H9 (cell line): ENCODE measurements at regions not wholly inside any gene's neighbourhood (a gene's known extent, or its start where the extent isn't known, plus 50 kb on each side); places are given as distances from the start of the nearest gene placed in this dataset.

Experiments
- DNase-seq: peaks from one replicate; pipeline ENCODE4 v3.0.0-alpha.2; 2017
- H2AFZ ChIP-seq: one replicate; pipeline ENCODE4 v1.6.1; 2013; ENCODE audit warnings: mild to moderate bottlenecking, low read length, control low read depth, moderate library complexity
- H2AK5ac ChIP-seq: 2 replicates; pipeline ENCODE4 v1.6.1; 2013; ENCODE audit warnings: low read length, control low read depth, mixed read lengths; ENCODE audit not compliant: insufficient read length
- H2BK120ac ChIP-seq: one replicate; pipeline ENCODE4 v1.6.1; 2013; ENCODE audit warnings: low read depth, mild to moderate bottlenecking, low read length, control low read depth, inconsistent platforms; ENCODE audit not compliant: poor library complexity, severe bottlenecking
- H2BK12ac ChIP-seq: 2 replicates; pipeline ENCODE4 v1.6.1; 2013; ENCODE audit warnings: low read length, control low read depth, mixed read lengths, low read depth; ENCODE audit not compliant: insufficient read length
- H2BK15ac ChIP-seq: 2 replicates; pipeline ENCODE4 v1.6.1; 2013; ENCODE audit warnings: low read depth, low read length, control low read depth
- H2BK20ac ChIP-seq: one replicate; pipeline ENCODE4 v1.6.1; 2013; ENCODE audit warnings: low read depth, mild to moderate bottlenecking, low read length, control low read depth, inconsistent platforms; ENCODE audit not compliant: poor library complexity, severe bottlenecking
- H2BK5ac ChIP-seq: 2 replicates; pipeline ENCODE4 v1.6.1; 2013; ENCODE audit warnings: low read length, control low read depth, mixed read lengths; ENCODE audit not compliant: insufficient read length
- H3K14ac ChIP-seq: 2 replicates; pipeline ENCODE4 v1.6.1; 2013; ENCODE audit warnings: low read length, control low read depth; ENCODE audit not compliant: insufficient read depth
- H3K18ac ChIP-seq: 2 replicates; pipeline ENCODE4 v1.6.1; 2013; ENCODE audit warnings: low read depth, mild to moderate bottlenecking, mixed read lengths, low read length, control low read depth; ENCODE audit not compliant: insufficient read length
- H3K23ac ChIP-seq: 2 replicates; pipeline ENCODE4 v1.6.1; 2013; ENCODE audit warnings: low read length, control low read depth, mixed read lengths, low read depth; ENCODE audit not compliant: insufficient read length
- H3K23me2 ChIP-seq: 2 replicates; pipeline ENCODE4 v1.6.1; 2013; ENCODE audit warnings: low read depth, mild to moderate bottlenecking, mixed read lengths, low read length, control low read depth; ENCODE audit not compliant: insufficient read length, poor library complexity, severe bottlenecking
- H3K27ac ChIP-seq: 2 replicates; pipeline ENCODE4 v1.5.1; 2013; ENCODE audit warnings: low read length, control low read depth, mixed read lengths, low read depth; ENCODE audit not compliant: insufficient read length
- H3K27me3 ChIP-seq: 2 replicates; pipeline ENCODE4 v1.6.1; 2013; ENCODE audit warnings: low read length, control low read depth, inconsistent platforms; ENCODE audit not compliant: insufficient read depth
- H3K4ac ChIP-seq: 2 replicates; pipeline ENCODE4 v1.6.1; 2013; ENCODE audit warnings: low read depth, mild to moderate bottlenecking, control low read depth, inconsistent platforms, low read length, moderate library complexity
- H3K4me1 ChIP-seq: 2 replicates; pipeline ENCODE4 v1.6.1; 2013; ENCODE audit warnings: low read length, control low read depth, inconsistent platforms; ENCODE audit not compliant: insufficient read depth
- H3K4me2 ChIP-seq: 2 replicates; pipeline ENCODE4 v1.6.1; 2013; ENCODE audit warnings: low read length, control low read depth, mixed read lengths; ENCODE audit not compliant: insufficient read length, insufficient read depth
- H3K56ac ChIP-seq: 2 replicates; pipeline ENCODE4 v1.6.1; 2013; ENCODE audit warnings: low read depth, mild to moderate bottlenecking, mixed read lengths, low read length, control low read depth; ENCODE audit not compliant: insufficient read length
- H3K79me1 ChIP-seq: 2 replicates; pipeline ENCODE4 v1.6.1; 2013; ENCODE audit warnings: low read depth, mild to moderate bottlenecking, moderate library complexity, low read length, control low read depth, inconsistent platforms; ENCODE audit not compliant: insufficient read depth, poor library complexity, severe bottlenecking
- H3K79me2 ChIP-seq: 2 replicates; pipeline ENCODE4 v1.6.1; 2013; ENCODE audit warnings: low read length, control low read depth, inconsistent platforms; ENCODE audit not compliant: insufficient read depth
- H3K9ac ChIP-seq: 2 replicates; pipeline ENCODE4 v1.6.1; 2013; ENCODE audit warnings: low read length, control low read depth, mixed read lengths; ENCODE audit not compliant: insufficient read length; ENCODE audit errors: extremely low read depth
- H3K9me3 ChIP-seq: one replicate; pipeline ENCODE4 v1.6.1; 2013; ENCODE audit warnings: low read depth, low read length, inconsistent platforms; ENCODE audit not compliant: control insufficient read depth
- H3T11ph ChIP-seq: one replicate; pipeline ENCODE4 v1.6.1; 2013; ENCODE audit warnings: mild to moderate bottlenecking, low read length, control low read depth, inconsistent platforms
- H4K20me1 ChIP-seq: one replicate; pipeline ENCODE4 v1.6.1; 2013; ENCODE audit not compliant: control insufficient read depth, insufficient read length, insufficient read depth
- H4K5ac ChIP-seq: 2 replicates; pipeline ENCODE4 v1.6.1; 2013; ENCODE audit warnings: low read depth, mild to moderate bottlenecking, mixed read lengths, low read length, control low read depth; ENCODE audit not compliant: insufficient read length
- H4K8ac ChIP-seq: replicated peaks from 2 replicates; pipeline ENCODE4 v1.6.1; 2013; ENCODE audit warnings: low read length, control low read depth, mixed read lengths, low read depth; ENCODE audit not compliant: insufficient read length
- H4K91ac ChIP-seq: 2 replicates; pipeline ENCODE4 v1.6.1; 2013; ENCODE audit warnings: low read depth, mild to moderate bottlenecking, moderate library complexity, mixed read lengths, low read length, control low read depth; ENCODE audit not compliant: insufficient read length
- H3K27ac Mint-ChIP-seq, 3 experiments: 2 replicates in 2 of 3; 3 replicates in 1 of 3; pipeline ENCODE4 v1.8.0; 2020 to 2021; ENCODE audit warnings: mixed read lengths in 3 of 3, mild to moderate bottlenecking in 1 of 3, moderate library complexity in 1 of 3
- H3K27me3 Mint-ChIP-seq: 2 replicates; pipeline ENCODE4 v1.8.0; 2021; ENCODE audit warnings: low read depth, mild to moderate bottlenecking, moderate library complexity, mixed read lengths
- H3K36me3 Mint-ChIP-seq, 3 experiments: 2 replicates in 2 of 3; 3 replicates in 1 of 3; pipeline ENCODE4 v1.8.0; 2020 to 2021; ENCODE audit warnings: low read depth in 3 of 3, mixed read lengths in 3 of 3; ENCODE audit not compliant: insufficient read depth in 1 of 3
- H3K4me1 Mint-ChIP-seq, 2 experiments: 2 replicates each; pipeline ENCODE4 v1.8.0; 2020; ENCODE audit warnings: mixed read lengths in 2 of 2
- H3K4me3 Mint-ChIP-seq, 2 experiments: 2 replicates in 1 of 2; 3 replicates in 1 of 2; pipeline ENCODE4 v1.8.0; 2020 to 2021; ENCODE audit warnings: mild to moderate bottlenecking in 2 of 2, mixed read lengths in 2 of 2, moderate library complexity in 1 of 2
- H3K9me3 Mint-ChIP-seq, 2 experiments: 2 replicates in 1 of 2; 3 replicates in 1 of 2; pipeline ENCODE4 v1.8.0; 2020; ENCODE audit warnings: mild to moderate bottlenecking in 2 of 2, mixed read lengths in 2 of 2, moderate library complexity in 1 of 2
- WGBS: extraction: QIAGEN DNeasy Blood & Tissue Kit; methylation state at CpG from one replicate; pipeline ENCODE4 v1.1.7; 2013; ENCODE audit warnings: missing lambda C conversion rate, low lambda C conversion rate, mixed read lengths; ENCODE audit not compliant: insufficient read length; ENCODE audit errors: extremely low coverage; 5-methylcytosine and 5-hydroxymethylcytosine counted together
- TF ChIP-seq, protein P1 (sequence below): fragments of 200-600 bp; sonication (generic); conservative IDR thresholded peaks from 3 replicates; pipeline ENCODE4 v1.8.0; 2021; ENCODE audit warnings: antibody characterized with exemption, mild to moderate bottlenecking

DNA sequence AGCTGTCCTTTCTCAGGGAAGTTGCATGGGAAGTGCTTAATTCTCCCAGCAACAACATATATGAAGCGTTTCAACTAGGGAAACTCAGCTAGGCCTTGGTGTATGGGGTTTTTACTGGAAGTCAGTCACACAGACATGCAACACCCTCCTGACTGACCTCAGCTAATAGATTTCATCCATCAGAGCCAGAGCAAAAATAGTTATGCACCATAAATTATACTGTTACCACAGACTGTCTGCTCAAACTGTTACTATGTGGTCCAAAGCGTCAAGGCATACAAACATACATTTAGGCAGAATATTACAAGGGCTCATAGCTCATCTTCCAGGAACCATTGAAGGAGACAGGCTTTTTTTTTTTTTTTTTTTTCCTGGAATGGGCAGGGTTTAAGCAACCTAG, 417.9 kb downstream of the ANKRD7 start:
- H2BK20ac ChIP-seq: no peak overlapping the region
- no peaks in the 10 kb centered on the region for H3K79me2 ChIP-seq
- no peak overlapping the region for H3K14ac ChIP-seq
- no peak overlapping the region for H3K23ac ChIP-seq
- H3K27ac ChIP-seq: no peak overlapping the region
- H3K27me3 ChIP-seq: no peaks in the 10 kb centered on the region
- H3K4me1 ChIP-seq: no peaks in the 10 kb centered on the region; the same call in none of the 2 replicates
- H3K4me3 Mint-ChIP-seq: no peak overlapping the region
- no peak overlapping the region for H4K91ac ChIP-seq
- H3K23me2 ChIP-seq: no peaks in the 10 kb centered on the region
- TF ChIP-seq, protein P1, sequence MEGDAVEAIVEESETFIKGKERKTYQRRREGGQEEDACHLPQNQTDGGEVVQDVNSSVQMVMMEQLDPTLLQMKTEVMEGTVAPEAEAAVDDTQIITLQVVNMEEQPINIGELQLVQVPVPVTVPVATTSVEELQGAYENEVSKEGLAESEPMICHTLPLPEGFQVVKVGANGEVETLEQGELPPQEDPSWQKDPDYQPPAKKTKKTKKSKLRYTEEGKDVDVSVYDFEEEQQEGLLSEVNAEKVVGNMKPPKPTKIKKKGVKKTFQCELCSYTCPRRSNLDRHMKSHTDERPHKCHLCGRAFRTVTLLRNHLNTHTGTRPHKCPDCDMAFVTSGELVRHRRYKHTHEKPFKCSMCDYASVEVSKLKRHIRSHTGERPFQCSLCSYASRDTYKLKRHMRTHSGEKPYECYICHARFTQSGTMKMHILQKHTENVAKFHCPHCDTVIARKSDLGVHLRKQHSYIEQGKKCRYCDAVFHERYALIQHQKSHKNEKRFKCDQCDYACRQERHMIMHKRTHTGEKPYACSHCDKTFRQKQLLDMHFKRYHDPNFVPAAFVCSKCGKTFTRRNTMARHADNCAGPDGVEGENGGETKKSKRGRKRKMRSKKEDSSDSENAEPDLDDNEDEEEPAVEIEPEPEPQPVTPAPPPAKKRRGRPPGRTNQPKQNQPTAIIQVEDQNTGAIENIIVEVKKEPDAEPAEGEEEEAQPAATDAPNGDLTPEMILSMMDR: no peak
- H2BK15ac ChIP-seq: no peak overlapping the region
- no peak overlapping the region for H3T11ph ChIP-seq
- no peaks in the 10 kb centered on the region for H3K9me3 Mint-ChIP-seq
- H4K8ac ChIP-seq: no peak overlapping the region
- no peak overlapping the region for H2BK120ac ChIP-seq
- H3K27ac Mint-ChIP-seq: no peak overlapping the region
- no peaks in the 10 kb centered on the region; a peak in 1 of 7 replicates for H3K36me3 Mint-ChIP-seq
- no peak overlapping the region for H3K18ac ChIP-seq
- H4K5ac ChIP-seq: no peak overlapping the region
- no peak overlapping the region for H2BK12ac ChIP-seq
- H2AK5ac ChIP-seq: no peak overlapping the region
- no peaks in the 10 kb centered on the region for H3K27me3 Mint-ChIP-seq
- H3K56ac ChIP-seq: no peak overlapping the region
- no peaks in the 10 kb centered on the region for H3K79me1 ChIP-seq
- no peak overlapping the region for H3K9ac ChIP-seq
- DNase-seq: no peak
- H3K4me2 ChIP-seq: no peak overlapping the region
- H3K4me1 Mint-ChIP-seq: peaks cover 13 to 14% of the 10 kb centered on the region in 2 experiments
- no peak overlapping the region for H2BK5ac ChIP-seq
- H3K4ac ChIP-seq: no peak overlapping the region
- WGBS: no CpG with 5 or more reads among the region's 2 CpGs
- H4K20me1 ChIP-seq: no peaks in the 10 kb centered on the region
- H3K9me3 ChIP-seq: no peaks in the 10 kb centered on the region
- H2AFZ ChIP-seq: peak overlapping the region; percentile 56
